GM12878 (cell line): ENCODE measurements at regions not wholly inside any gene's neighbourhood (a gene's known extent, or its start where the extent isn't known, plus 50 kb on each side); places are given as distances from the start of the nearest gene placed in this dataset.

Source experiments
- CBFB ChIP-seq: IDR thresholded peaks from 2 replicates; pipeline ENCODE4 v1.6.1; 2016; ENCODE audit warnings: antibody characterized with exemption, low read depth
- CBX3 ChIP-seq: fragments of 200-600 bp; sonication (generic); IDR thresholded peaks from 2 replicates; pipeline ENCODE4 v1.6.1; 2016; ENCODE audit warnings: low read depth, borderline replicate concordance
- CBX5 ChIP-seq: sonication (generic); IDR thresholded peaks from 2 replicates; pipeline ENCODE4 v1.6.1; 2016; ENCODE audit warnings: low read depth, moderate library complexity, mild to moderate bottlenecking, inconsistent platforms
- CHD1 ChIP-seq: IDR thresholded peaks from 2 replicates; pipeline ENCODE4 v1.6.1; 2012; ENCODE audit warnings: low read depth, low read length, improper control_type of control experiment
- DPF2 ChIP-seq: fragments of 450-650 bp; IDR thresholded peaks from 2 replicates; pipeline ENCODE4 v1.6.1; 2017; ENCODE audit warnings: mild to moderate bottlenecking
- EED ChIP-seq: sonication (generic); IDR thresholded peaks from 2 replicates; pipeline ENCODE4 v1.6.1; 2016; ENCODE audit warnings: antibody characterized with exemption, low read depth
- EGR1 ChIP-seq, 2 experiments: IDR thresholded peaks; 1 replicate in 1 of 2; 2 replicates in 1 of 2; pipeline ENCODE4 v1.6.1; 2011 to 2012; ENCODE audit warnings: low read depth in 2 of 2, low read length in 2 of 2, borderline replicate concordance in 1 of 2, mild to moderate bottlenecking in 1 of 2, moderate library complexity in 1 of 2
- EP300 ChIP-seq, 2 experiments: fragments of 150-350 bp in 1 of 2; IDR thresholded peaks; 2 replicates each; pipeline ENCODE4 v1.6.1; 2011 to 2012; ENCODE audit warnings: low read depth in 2 of 2, low read length in 2 of 2, borderline replicate concordance in 1 of 2, improper control_type of control experiment in 1 of 2, inconsistent platforms in 1 of 2; ENCODE audit not compliant: control insufficient read depth in 1 of 2
- IKZF1 ChIP-seq: fragments of 450-650 bp; conservative IDR thresholded peaks from 2 replicates; pipeline ENCODE4 v1.6.1; 2017; ENCODE audit warnings: antibody characterized with exemption, mild to moderate bottlenecking
- JUNB ChIP-seq: IDR thresholded peaks from 2 replicates; pipeline ENCODE4 v1.6.1; 2016; ENCODE audit warnings: antibody characterized with exemption, mild to moderate bottlenecking
- MYC ChIP-seq: IDR thresholded peaks from 2 replicates; pipeline ENCODE4 v1.6.1; 2011; ENCODE audit warnings: mild to moderate bottlenecking, low read length, moderate library complexity, inconsistent platforms; ENCODE audit not compliant: insufficient read depth, insufficient replicate concordance, insufficient read length, severe bottlenecking
- NR2C2 ChIP-seq: IDR thresholded peaks from 2 replicates; pipeline ENCODE4 v1.6.1; 2011; ENCODE audit warnings: borderline replicate concordance, low read depth; ENCODE audit not compliant: control insufficient read depth, insufficient read length
- PKNOX1 ChIP-seq: fragments of 450-650 bp; IDR thresholded peaks from 2 replicates; pipeline ENCODE4 v1.6.1; 2016; ENCODE audit warnings: mild to moderate bottlenecking
- PML ChIP-seq: IDR thresholded peaks from 2 replicates; pipeline ENCODE4 v1.6.1; 2012; ENCODE audit warnings: low read length, inconsistent platforms
- POLR2AphosphoS2 ChIP-seq: IDR thresholded peaks from 2 replicates; pipeline ENCODE4 v1.6.1; 2011; ENCODE audit warnings: low read depth, mild to moderate bottlenecking, low read length, improper control_type of control experiment, moderate library complexity
- RB1 ChIP-seq: fragments of 450-650 bp; formaldehyde crosslinking; IDR thresholded peaks from 2 replicates; pipeline ENCODE4 v1.6.1; 2017; ENCODE audit warnings: mild to moderate bottlenecking, borderline replicate concordance
- RCOR1 ChIP-seq: conservative IDR thresholded peaks from 2 replicates; pipeline ENCODE4 v1.6.1; 2012; ENCODE audit warnings: low read depth, low read length, improper control_type of control experiment
- SIN3A ChIP-seq: IDR thresholded peaks from 2 replicates; pipeline ENCODE4 v1.6.1; 2012; ENCODE audit warnings: low read depth, low read length, improper control_type of control experiment
- SIX5 ChIP-seq: IDR thresholded peaks from 2 replicates; pipeline ENCODE4 v1.6.1; 2011; ENCODE audit warnings: mild to moderate bottlenecking, low read depth, low read length, moderate library complexity; ENCODE audit not compliant: severe bottlenecking
- SMAD5 ChIP-seq: IDR thresholded peaks from 2 replicates; pipeline ENCODE4 v1.6.1; 2016; ENCODE audit warnings: antibody characterized with exemption, low read depth
- SP1 ChIP-seq: IDR thresholded peaks from one replicate; pipeline ENCODE4 v1.6.1; 2011; ENCODE audit warnings: low read depth, low read length
- SPI1 ChIP-seq: IDR thresholded peaks from 2 replicates; pipeline ENCODE4 v1.6.1; 2011; ENCODE audit warnings: low read depth, mild to moderate bottlenecking, low read length, moderate library complexity, borderline replicate concordance; ENCODE audit not compliant: insufficient read depth
- ZNF207 ChIP-seq: fragments of 450-650 bp; IDR thresholded peaks from 2 replicates; pipeline ENCODE4 v1.6.1; 2014; ENCODE audit warnings: antibody characterized with exemption, mild to moderate bottlenecking, borderline replicate concordance
- TF ChIP-seq, protein P1 (sequence below), 3 experiments: IDR thresholded peaks in 2 of 3; conservative IDR thresholded peaks in 1 of 3; 2 replicates each; pipeline ENCODE4 v1.5.1; 2011; ENCODE audit warnings: low read depth in 3 of 3, low read length in 3 of 3, mild to moderate bottlenecking in 3 of 3, control low read depth in 2 of 3, moderate library complexity in 2 of 3, inconsistent platforms in 1 of 3, mixed read lengths in 1 of 3; ENCODE audit not compliant: control insufficient read depth in 2 of 3, insufficient read depth in 1 of 3; ENCODE audit errors: extremely low read depth in 1 of 3
- TF ChIP-seq, protein P2 (sequence below): IDR thresholded peaks from 2 replicates; pipeline ENCODE4 v1.6.1; 2012; ENCODE audit warnings: improper control_type of control experiment, low read depth, low read length; ENCODE audit not compliant: insufficient replicate concordance

DNA sequence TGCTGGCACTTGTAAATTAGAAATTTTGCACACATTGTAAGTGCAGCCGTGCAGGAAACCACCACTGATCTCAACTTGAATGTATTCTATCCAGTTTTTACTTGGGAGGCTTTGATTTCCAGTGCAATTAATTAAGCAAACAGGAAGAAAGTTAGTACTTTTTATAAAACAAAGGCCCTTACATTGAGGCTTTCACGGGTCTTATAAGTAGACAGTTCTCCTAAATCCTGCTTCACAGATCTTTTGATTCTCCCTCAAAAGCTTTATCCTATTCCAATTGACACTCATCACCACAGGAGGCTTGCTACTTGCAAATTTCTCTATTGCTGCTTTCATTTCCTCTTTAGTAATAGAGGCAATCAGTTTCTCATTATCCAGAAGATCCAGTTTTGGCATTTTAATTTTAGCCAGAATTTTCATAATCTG, 90.1 kb downstream of the ERCC5 start (continued):
- TF ChIP-seq, protein P1, sequence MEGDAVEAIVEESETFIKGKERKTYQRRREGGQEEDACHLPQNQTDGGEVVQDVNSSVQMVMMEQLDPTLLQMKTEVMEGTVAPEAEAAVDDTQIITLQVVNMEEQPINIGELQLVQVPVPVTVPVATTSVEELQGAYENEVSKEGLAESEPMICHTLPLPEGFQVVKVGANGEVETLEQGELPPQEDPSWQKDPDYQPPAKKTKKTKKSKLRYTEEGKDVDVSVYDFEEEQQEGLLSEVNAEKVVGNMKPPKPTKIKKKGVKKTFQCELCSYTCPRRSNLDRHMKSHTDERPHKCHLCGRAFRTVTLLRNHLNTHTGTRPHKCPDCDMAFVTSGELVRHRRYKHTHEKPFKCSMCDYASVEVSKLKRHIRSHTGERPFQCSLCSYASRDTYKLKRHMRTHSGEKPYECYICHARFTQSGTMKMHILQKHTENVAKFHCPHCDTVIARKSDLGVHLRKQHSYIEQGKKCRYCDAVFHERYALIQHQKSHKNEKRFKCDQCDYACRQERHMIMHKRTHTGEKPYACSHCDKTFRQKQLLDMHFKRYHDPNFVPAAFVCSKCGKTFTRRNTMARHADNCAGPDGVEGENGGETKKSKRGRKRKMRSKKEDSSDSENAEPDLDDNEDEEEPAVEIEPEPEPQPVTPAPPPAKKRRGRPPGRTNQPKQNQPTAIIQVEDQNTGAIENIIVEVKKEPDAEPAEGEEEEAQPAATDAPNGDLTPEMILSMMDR (IDR thresholded peaks at IDR 0.05 in 2 of 3, conservative IDR thresholded peaks at IDR 0.05 in 1 of 3; ENCODE audit: control insufficient read depth in 2 of 3, extremely low read depth in 1 of 3, insufficient read depth in 1 of 3, low read depth in 3 of 3, low read length in 3 of 3) = no peak
- TF ChIP-seq ZNF207 (no peak), SP1 (no peak), MYC (no peak), NR2C2 (no peak), PKNOX1 (no peak), SIX5 (no peak), CHD1 (no peak), CBX5 (no peak), RCOR1 (no peak), DPF2 (peak; percentile 76), SPI1 (peak; percentile 82), PML (no peak), CBX3 (no peak), SMAD5 (no peak), JUNB (peak; percentile 63), EED (no peak), CBFB (0 out of 2 replicates have a peak, but pooled peaks have one; percentile 15), EP300 (IDR thresholded peaks at IDR 0.05; ENCODE audit: borderline replicate concordance in 1 of 2, control insufficient read depth in 1 of 2, low read depth in 2 of 2, low read length in 2 of 2) (0 out of 4 replicates have a peak, but pooled peaks of 1 of the 2 experiments have one; percentile 6), RB1 (no peak), IKZF1 (peak; percentile 66), POLR2AphosphoS2 (no peak), SIN3A (no peak), EGR1 (IDR thresholded peaks at IDR 0.05; ENCODE audit: borderline replicate concordance in 1 of 2, low read depth in 2 of 2, low read length in 2 of 2) (no peak)
- TF ChIP-seq, protein P2, sequence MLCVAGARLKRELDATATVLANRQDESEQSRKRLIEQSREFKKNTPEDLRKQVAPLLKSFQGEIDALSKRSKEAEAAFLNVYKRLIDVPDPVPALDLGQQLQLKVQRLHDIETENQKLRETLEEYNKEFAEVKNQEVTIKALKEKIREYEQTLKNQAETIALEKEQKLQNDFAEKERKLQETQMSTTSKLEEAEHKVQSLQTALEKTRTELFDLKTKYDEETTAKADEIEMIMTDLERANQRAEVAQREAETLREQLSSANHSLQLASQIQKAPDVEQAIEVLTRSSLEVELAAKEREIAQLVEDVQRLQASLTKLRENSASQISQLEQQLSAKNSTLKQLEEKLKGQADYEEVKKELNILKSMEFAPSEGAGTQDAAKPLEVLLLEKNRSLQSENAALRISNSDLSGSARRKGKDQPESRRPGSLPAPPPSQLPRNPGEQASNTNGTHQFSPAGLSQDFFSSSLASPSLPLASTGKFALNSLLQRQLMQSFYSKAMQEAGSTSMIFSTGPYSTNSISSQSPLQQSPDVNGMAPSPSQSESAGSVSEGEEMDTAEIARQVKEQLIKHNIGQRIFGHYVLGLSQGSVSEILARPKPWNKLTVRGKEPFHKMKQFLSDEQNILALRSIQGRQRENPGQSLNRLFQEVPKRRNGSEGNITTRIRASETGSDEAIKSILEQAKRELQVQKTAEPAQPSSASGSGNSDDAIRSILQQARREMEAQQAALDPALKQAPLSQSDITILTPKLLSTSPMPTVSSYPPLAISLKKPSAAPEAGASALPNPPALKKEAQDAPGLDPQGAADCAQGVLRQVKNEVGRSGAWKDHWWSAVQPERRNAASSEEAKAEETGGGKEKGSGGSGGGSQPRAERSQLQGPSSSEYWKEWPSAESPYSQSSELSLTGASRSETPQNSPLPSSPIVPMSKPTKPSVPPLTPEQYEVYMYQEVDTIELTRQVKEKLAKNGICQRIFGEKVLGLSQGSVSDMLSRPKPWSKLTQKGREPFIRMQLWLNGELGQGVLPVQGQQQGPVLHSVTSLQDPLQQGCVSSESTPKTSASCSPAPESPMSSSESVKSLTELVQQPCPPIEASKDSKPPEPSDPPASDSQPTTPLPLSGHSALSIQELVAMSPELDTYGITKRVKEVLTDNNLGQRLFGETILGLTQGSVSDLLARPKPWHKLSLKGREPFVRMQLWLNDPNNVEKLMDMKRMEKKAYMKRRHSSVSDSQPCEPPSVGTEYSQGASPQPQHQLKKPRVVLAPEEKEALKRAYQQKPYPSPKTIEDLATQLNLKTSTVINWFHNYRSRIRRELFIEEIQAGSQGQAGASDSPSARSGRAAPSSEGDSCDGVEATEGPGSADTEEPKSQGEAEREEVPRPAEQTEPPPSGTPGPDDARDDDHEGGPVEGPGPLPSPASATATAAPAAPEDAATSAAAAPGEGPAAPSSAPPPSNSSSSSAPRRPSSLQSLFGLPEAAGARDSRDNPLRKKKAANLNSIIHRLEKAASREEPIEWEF = no peak
